OCI-LY7 (cell line): ENCODE measurements at regions not wholly inside any gene's neighbourhood (a gene's known extent, or its start where the extent isn't known, plus 50 kb on each side); places are given as distances from the start of the nearest gene placed in this dataset.

Experiments
- BruUV-seq: library from RNA; stranded (reverse); fragments of 400-500 nt; replicated peaks from 2 replicates; lab custom pipeline; 2021; lab: Mats Ljungman, UMichigan
- CTCF ChIA-PET: fragments of 300-600 bp; sonication (Branson Sonifier 250); formaldehyde crosslinking; loops from one replicate; lab custom pipeline; 2022; ENCODE audit warnings: antibody characterized with exemption; ENCODE audit not compliant: unreplicated experiment; lab: Charles Lee
- POLR2A ChIA-PET: fragments of 300-600 bp; sonication (Branson Sonifier 250); formaldehyde crosslinking; loops from one replicate; lab custom pipeline; 2022; ENCODE audit warnings: antibody characterized with exemption; lab: Charles Lee
- DNase-seq: peaks from one replicate; pipeline ENCODE4 v3.0.0-alpha.2; 2015; ENCODE audit warnings: low spot score
- H2AFZ ChIP-seq: fragments of 200-600 bp; sonication (generic), shearing (Covaris generic); 2 replicates; pipeline ENCODE4 v1.6.1; 2014; ENCODE audit warnings: mild to moderate bottlenecking, antibody characterized with exemption, low read length, moderate library complexity
- H3K27ac ChIP-seq: fragments of 200-600 bp; sonication (generic); 2 replicates; pipeline ENCODE4 v1.5.1; 2014; ENCODE audit warnings: mixed run types, low read depth, mild to moderate bottlenecking, moderate library complexity, low read length, inconsistent platforms; ENCODE audit not compliant: poor library complexity, severe bottlenecking
- H3K36me3 ChIP-seq: fragments of 200-600 bp; sonication (generic); 2 replicates; pipeline ENCODE4 v1.6.1; 2014; ENCODE audit warnings: mild to moderate bottlenecking, antibody characterized with exemption, low read length, moderate library complexity, mixed read lengths; ENCODE audit not compliant: insufficient read depth
- H3K4me1 ChIP-seq: fragments of 200-600 bp; sonication (generic); 2 replicates; pipeline ENCODE4 v1.5.1; 2014; ENCODE audit warnings: mild to moderate bottlenecking, low read length; ENCODE audit not compliant: insufficient read depth, poor library complexity, severe bottlenecking
- H3K4me2 ChIP-seq: fragments of 200-600 bp; sonication (generic); 2 replicates; pipeline ENCODE4 v1.6.1; 2014; ENCODE audit warnings: mild to moderate bottlenecking, low read length
- H3K4me3 ChIP-seq: fragments of 200-600 bp; sonication (generic); 2 replicates; pipeline ENCODE4 v1.5.1; 2014; ENCODE audit warnings: mild to moderate bottlenecking, low read depth, low read length; ENCODE audit not compliant: poor library complexity, severe bottlenecking
- H3K79me2 ChIP-seq: fragments of 200-600 bp; sonication (generic); 2 replicates; pipeline ENCODE4 v1.6.1; 2016; ENCODE audit warnings: low read depth, mild to moderate bottlenecking, low read length, moderate library complexity, mixed read lengths; ENCODE audit not compliant: insufficient read depth
- H3K9me2 ChIP-seq: fragments of 200-600 bp; sonication (generic); 2 replicates; pipeline ENCODE4 v1.6.1; 2016; ENCODE audit warnings: mild to moderate bottlenecking, low read length, mixed read lengths; ENCODE audit not compliant: insufficient read depth
- H3K9me3 ChIP-seq: fragments of 200-600 bp; sonication (generic); 2 replicates; pipeline ENCODE4 v1.6.1; 2014; ENCODE audit warnings: mild to moderate bottlenecking, mixed run types, low read length, mixed read lengths
- H4K20me1 ChIP-seq: fragments of 200-600 bp; sonication (generic); 2 replicates; pipeline ENCODE4 v1.6.1; 2014; ENCODE audit warnings: mild to moderate bottlenecking, antibody characterized with exemption, low read length, moderate library complexity, mixed read lengths; ENCODE audit not compliant: insufficient read depth
- EZH2phosphoT487 ChIP-seq: fragments of 200-600 bp; sonication (generic); IDR thresholded peaks from 2 replicates; pipeline ENCODE4 v1.6.1; 2018; ENCODE audit warnings: low read depth, borderline replicate concordance, mild to moderate bottlenecking, mixed run types, antibody characterized with exemption, low read length, moderate library complexity, mixed read lengths
- intact Hi-C: fragments of 100-400 bp; cut with micrococcal nuclease; formaldehyde crosslinking; loops from one replicate; pipeline ENCODE4 v1.10.0; 2022; ENCODE audit not compliant: unreplicated experiment
- TF ChIP-seq, protein P1 (sequence below): fragments of 200-600 bp; sonication (generic); conservative IDR thresholded peaks from 2 replicates; pipeline ENCODE4 v1.5.1; 2014; ENCODE audit warnings: mild to moderate bottlenecking, antibody characterized with exemption, low read length, moderate library complexity, mixed read lengths

DNA sequence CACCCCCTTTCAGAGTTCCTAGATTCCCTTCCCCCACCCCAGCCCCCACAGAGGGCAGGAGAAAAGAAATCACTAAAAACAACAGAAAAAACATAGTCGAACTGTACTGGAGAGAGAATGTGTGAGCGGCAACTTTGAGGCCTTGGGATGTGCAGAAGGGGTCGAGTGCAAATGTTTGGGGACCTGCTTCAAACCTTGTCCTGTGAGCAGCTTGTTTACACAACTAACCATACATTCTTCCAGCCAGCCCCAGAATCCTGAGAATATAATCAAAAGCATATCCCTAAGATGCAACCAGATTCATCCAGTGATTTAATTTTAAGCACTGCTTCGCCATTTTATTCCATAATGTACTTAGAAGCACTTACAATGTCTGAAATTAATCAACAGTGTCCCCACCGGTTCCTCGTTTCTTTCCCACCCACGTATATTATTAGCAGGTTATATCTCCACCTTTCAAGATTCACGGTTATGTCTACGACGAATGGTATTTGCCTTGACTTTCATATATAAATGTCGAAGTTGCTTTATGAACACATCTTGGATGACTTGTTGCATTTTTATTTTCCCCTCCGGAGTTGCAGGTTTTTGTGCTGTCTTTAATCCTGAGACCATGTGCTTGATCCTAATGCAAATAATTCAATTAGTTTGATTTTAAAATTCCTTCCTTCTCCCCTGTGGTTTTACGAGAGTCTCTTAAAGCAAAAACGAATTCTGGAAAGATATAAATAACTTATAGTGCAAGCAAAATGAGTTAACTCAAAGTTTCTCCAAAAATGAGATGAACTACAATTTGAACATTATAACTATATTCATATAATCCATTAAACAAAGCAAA, 107.6 kb downstream of the ZIC5 start:
- CTCF ChIA-PET: no interaction called here
- Histone ChIP-seq H3K4me1 (no peaks in the 10 kb centered on the region), H3K79me2 (no peaks in the 10 kb centered on the region), H2AFZ (no peak overlapping the region), H3K9me2 (no peaks in the 10 kb centered on the region), H3K4me3 (no peak overlapping the region), H4K20me1 (no peaks in the 10 kb centered on the region), H3K4me2 (no peak overlapping the region), H3K9me3 (no peaks in the 10 kb centered on the region), H3K36me3 (no peaks in the 10 kb centered on the region), H3K27ac (no peak overlapping the region)
- DNase-seq: no peak
- BruUV-seq: no TSS peak
- intact Hi-C loops: no loop called here
- TF ChIP-seq, protein P1, sequence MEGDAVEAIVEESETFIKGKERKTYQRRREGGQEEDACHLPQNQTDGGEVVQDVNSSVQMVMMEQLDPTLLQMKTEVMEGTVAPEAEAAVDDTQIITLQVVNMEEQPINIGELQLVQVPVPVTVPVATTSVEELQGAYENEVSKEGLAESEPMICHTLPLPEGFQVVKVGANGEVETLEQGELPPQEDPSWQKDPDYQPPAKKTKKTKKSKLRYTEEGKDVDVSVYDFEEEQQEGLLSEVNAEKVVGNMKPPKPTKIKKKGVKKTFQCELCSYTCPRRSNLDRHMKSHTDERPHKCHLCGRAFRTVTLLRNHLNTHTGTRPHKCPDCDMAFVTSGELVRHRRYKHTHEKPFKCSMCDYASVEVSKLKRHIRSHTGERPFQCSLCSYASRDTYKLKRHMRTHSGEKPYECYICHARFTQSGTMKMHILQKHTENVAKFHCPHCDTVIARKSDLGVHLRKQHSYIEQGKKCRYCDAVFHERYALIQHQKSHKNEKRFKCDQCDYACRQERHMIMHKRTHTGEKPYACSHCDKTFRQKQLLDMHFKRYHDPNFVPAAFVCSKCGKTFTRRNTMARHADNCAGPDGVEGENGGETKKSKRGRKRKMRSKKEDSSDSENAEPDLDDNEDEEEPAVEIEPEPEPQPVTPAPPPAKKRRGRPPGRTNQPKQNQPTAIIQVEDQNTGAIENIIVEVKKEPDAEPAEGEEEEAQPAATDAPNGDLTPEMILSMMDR: no peak
- POLR2A ChIA-PET: interaction anchor here (0.6 kb wide), 1 partner anchor 207 kb away, joined by 4 read pairs; no protein-coding TSS in a partner anchor

DNA sequence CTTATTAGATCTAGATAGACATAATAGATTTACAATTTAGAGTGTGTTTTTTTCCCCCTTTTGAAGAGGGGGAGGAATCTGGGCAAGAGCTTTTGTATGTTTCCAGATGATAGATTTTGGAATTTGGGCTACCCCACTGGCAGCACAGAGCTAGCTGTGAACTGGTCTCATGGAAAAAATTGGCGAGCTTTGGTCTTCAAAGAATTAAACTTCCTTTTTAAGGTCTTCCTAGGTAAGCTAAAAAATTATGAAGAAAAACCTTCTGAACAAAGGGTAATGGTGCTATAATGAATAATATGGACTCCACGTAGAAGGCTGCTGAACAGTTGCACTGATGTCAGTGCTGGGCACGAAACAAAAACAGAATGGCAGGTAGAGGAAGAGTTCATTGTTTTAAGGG, 109.3 kb downstream of the ZIC5 start:
- no peaks in the 10 kb centered on the region for H3K9me3 ChIP-seq
- H4K20me1 ChIP-seq: no peaks in the 10 kb centered on the region
- DNase-seq: no peak
- TF ChIP-seq, protein P1: no peak
- no peak for TF ChIP-seq EZH2phosphoT487
- no peak overlapping the region for H3K4me2 ChIP-seq
- H3K36me3 ChIP-seq: no peaks in the 10 kb centered on the region
- BruUV-seq: no TSS peak
- no peak overlapping the region for H3K27ac ChIP-seq
- CTCF ChIA-PET: no interaction called here
- H3K4me3 ChIP-seq: no peak overlapping the region
- H2AFZ ChIP-seq: no peak overlapping the region
- intact Hi-C loops: no loop called here
- H3K9me2 ChIP-seq: no peaks in the 10 kb centered on the region
- H3K79me2 ChIP-seq: no peaks in the 10 kb centered on the region
- no peaks in the 10 kb centered on the region for H3K4me1 ChIP-seq
- POLR2A ChIA-PET: no interaction called here

DNA sequence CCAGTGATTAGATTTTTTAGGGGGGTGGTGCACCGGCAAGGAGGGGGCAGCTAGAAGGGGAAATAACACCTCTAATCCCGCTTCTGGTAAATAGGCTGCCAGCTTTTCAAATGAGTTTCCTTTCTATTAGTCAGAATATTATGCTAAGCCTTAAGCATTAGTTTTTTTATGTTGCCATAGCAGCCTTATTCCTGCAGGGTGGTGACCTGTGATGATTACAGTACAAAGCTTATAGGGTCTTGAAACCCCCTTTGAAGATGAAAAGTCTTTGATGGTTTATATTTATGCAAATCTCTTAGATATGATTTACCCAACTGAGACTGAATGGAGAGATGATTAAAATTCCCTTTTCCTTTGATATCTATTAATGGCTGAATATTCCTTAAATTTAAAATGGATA, 109.8 kb downstream of the ZIC5 start:
- Histone ChIP-seq H2AFZ (no peak overlapping the region), H3K9me3 (no peaks in the 10 kb centered on the region), H3K9me2 (no peaks in the 10 kb centered on the region), H3K4me1 (no peaks in the 10 kb centered on the region), H4K20me1 (no peaks in the 10 kb centered on the region), H3K36me3 (no peaks in the 10 kb centered on the region), H3K79me2 (no peaks in the 10 kb centered on the region), H3K27ac (no peak overlapping the region), H3K4me2 (no peak overlapping the region), H3K4me3 (no peak overlapping the region)
- no peak for TF ChIP-seq EZH2phosphoT487
- TF ChIP-seq, protein P1: no peak
- POLR2A ChIA-PET: no interaction called here
- intact Hi-C loops: no loop called here
- BruUV-seq: no TSS peak
- DNase-seq: no peak
- CTCF ChIA-PET: no interaction called here
